CD14-positive monocyte (primary cell): ENCODE measurements at regions not wholly inside any gene's neighbourhood (a gene's known extent, or its start where the extent isn't known, plus 50 kb on each side); places are given as distances from the start of the nearest gene placed in this dataset.

ENCODE experiments used
- DNase-seq, 3 donors: peaks; one replicate each; pipeline ENCODE4 v3.0.0-alpha.2; 2011 to 2022
- H2AFZ ChIP-seq: 2 replicates; pipeline ENCODE4 v1.6.0; 2012; ENCODE audit warnings: mild to moderate bottlenecking, low read depth, low read length, inconsistent platforms; ENCODE audit not compliant: insufficient read depth, poor library complexity, severe bottlenecking
- H3K27ac ChIP-seq, 2 donors: 1 replicate in 1 of 2; 2 replicates in 1 of 2; pipeline ENCODE4 v1.5.1; 2012 to 2013; ENCODE audit warnings: low read length in 2 of 2, control low read depth in 1 of 2, inconsistent platforms in 1 of 2, low read depth in 1 of 2, mild to moderate bottlenecking in 1 of 2
- H3K27me3 ChIP-seq, 2 donors: one replicate each; pipeline versions ENCODE4 v1.6.0 to v1.6.1; 2011 to 2013; ENCODE audit warnings: low read length in 2 of 2; ENCODE audit not compliant: control insufficient read depth in 2 of 2, insufficient read depth in 2 of 2
- H3K36me3 ChIP-seq, 2 donors: replicated peaks in 1 of 2; 1 replicate in 1 of 2; 2 replicates in 1 of 2; pipeline versions ENCODE4 v1.5.1 to v1.6.1; 2012 to 2013; ENCODE audit warnings: low read length in 2 of 2, control low read depth in 1 of 2, inconsistent platforms in 1 of 2, mild to moderate bottlenecking in 1 of 2; ENCODE audit not compliant: insufficient read depth in 2 of 2, control insufficient read depth in 1 of 2
- H3K4me1 ChIP-seq, 2 donors: 1 replicate in 1 of 2; 2 replicates in 1 of 2; pipeline versions ENCODE4 v1.5.1 to v1.6.1; 2012 to 2013; ENCODE audit warnings: low read length in 2 of 2, control low read depth in 1 of 2, inconsistent platforms in 1 of 2, mild to moderate bottlenecking in 1 of 2, moderate library complexity in 1 of 2; ENCODE audit not compliant: insufficient read depth in 2 of 2, control insufficient read depth in 1 of 2
- H3K4me2 ChIP-seq: replicated peaks from 2 replicates; pipeline ENCODE3; 2012; ENCODE audit warnings: low read length, moderate library complexity, mild to moderate bottlenecking; ENCODE audit not compliant: poor library complexity, severe bottlenecking; ENCODE audit errors: extremely low read depth
- H3K4me3 ChIP-seq, 3 experiments: fragments of 200-600 bp in 1 of 3; sonication (generic) in 1 of 3; replicated peaks in 1 of 3; 1 replicate in 2 of 3; 2 replicates in 1 of 3; pipeline ENCODE4 v1.5.1; 2011 to 2013; ENCODE audit warnings: low read length in 3 of 3, mild to moderate bottlenecking in 3 of 3, control low read depth in 2 of 3, low read depth in 2 of 3, inconsistent platforms in 1 of 3, moderate library complexity in 1 of 3
- H3K79me2 ChIP-seq: 2 replicates; pipeline ENCODE4 v1.6.0; 2012; ENCODE audit warnings: mild to moderate bottlenecking, control low read depth, inconsistent platforms, low read length, moderate library complexity; ENCODE audit not compliant: insufficient read depth
- H3K9ac ChIP-seq: 2 replicates; pipeline ENCODE4 v1.6.0; 2017; ENCODE audit warnings: low read length, mild to moderate bottlenecking; ENCODE audit not compliant: insufficient read depth, poor library complexity, severe bottlenecking
- H3K9me3 ChIP-seq, 2 donors: replicated peaks in 1 of 2; 1 replicate in 1 of 2; 2 replicates in 1 of 2; pipeline versions ENCODE4 v1.5.1 to v1.6.1; 2012 to 2013; ENCODE audit warnings: low read length in 2 of 2, control low read depth in 1 of 2; ENCODE audit not compliant: control insufficient read depth in 1 of 2, insufficient read depth in 1 of 2
- H4K20me1 ChIP-seq: 2 replicates; pipeline ENCODE4 v1.6.0; 2012; ENCODE audit warnings: mild to moderate bottlenecking, low read length, control low read depth, moderate library complexity; ENCODE audit not compliant: insufficient read depth
- H3K27ac Mint-ChIP-seq, 7 donors: one replicate each; pipeline ENCODE4 v1.8.0; 2020; ENCODE audit warnings: mild to moderate bottlenecking in 7 of 7, mixed read lengths in 7 of 7, moderate library complexity in 6 of 7, inconsistent platforms in 2 of 7
- H3K27me3 Mint-ChIP-seq, 3 donors: one replicate each; pipeline ENCODE4 v1.8.0; 2021 to 2022; ENCODE audit warnings: low read depth in 3 of 3, mild to moderate bottlenecking in 3 of 3, mixed read lengths in 3 of 3, moderate library complexity in 3 of 3, inconsistent platforms in 1 of 3
- H3K36me3 Mint-ChIP-seq, 2 donors: one replicate each; pipeline ENCODE4 v1.8.0; 2020; ENCODE audit warnings: mixed read lengths in 2 of 2, inconsistent platforms in 1 of 2, mild to moderate bottlenecking in 1 of 2
- H3K4me1 Mint-ChIP-seq: one replicate; pipeline ENCODE4 v1.8.0; 2020; ENCODE audit warnings: mild to moderate bottlenecking, mixed read lengths
- H3K4me3 Mint-ChIP-seq, 2 donors: one replicate each; pipeline ENCODE4 v1.8.0; 2020; ENCODE audit warnings: mild to moderate bottlenecking in 2 of 2, mixed read lengths in 2 of 2, moderate library complexity in 1 of 2
- H3K9me3 Mint-ChIP-seq, 7 donors: one replicate each; pipeline ENCODE4 v1.8.0; 2020 to 2022; ENCODE audit warnings: mixed read lengths in 7 of 7, mild to moderate bottlenecking in 6 of 7, moderate library complexity in 6 of 7, inconsistent platforms in 2 of 7
- WGBS: methylation state at CpG from one replicate; pipeline ENCODE4 v1.1.5; 2013; ENCODE audit warnings: missing lambda C conversion rate; ENCODE audit not compliant: insufficient coverage; 5-methylcytosine and 5-hydroxymethylcytosine counted together
- intact Hi-C, 2 donors: fragments of 100-400 bp; cut with micrococcal nuclease; formaldehyde crosslinking; loops; one replicate each; pipeline versions ENCODE4 v1.15.0 to v1.15.1; 2023
- TF ChIP-seq, protein P1 (sequence below): fragments of 200-600 bp; IDR thresholded peaks from one replicate; pipeline ENCODE4 v1.8.0; 2022; ENCODE audit warnings: antibody characterized with exemption, mild to moderate bottlenecking

GRCh38 chr14:62189698-62190097, 427.5 kb downstream of the SNAPC1 start:
- 0% methylated on average over 1 of the region's 1 CpG for WGBS

GRCh38 chr14:62206456-62206855, 444.2 kb downstream of the SNAPC1 start:
- no peak overlapping the region for H3K27ac ChIP-seq
- Mint-ChIP-seq H3K36me3 (no peaks in the 10 kb centered on the region), H3K27ac (no peak overlapping the region), H3K4me3 (no peak overlapping the region), H3K4me1 (no peaks in the 10 kb centered on the region), H3K27me3 (peaks cover 0 to 3% (median 0%) of the 10 kb centered on the region in 3 donors), H3K9me3 (peaks cover 2 to 25% (median 8%) of the 10 kb centered on the region in 7 donors)
- intact Hi-C loops = no loop called here
- H3K79me2 ChIP-seq = no peaks in the 10 kb centered on the region
- no peak overlapping the region for H3K4me3 ChIP-seq
- WGBS = no CpG with 5 or more reads among the region's 3 CpGs
- H3K4me1 ChIP-seq = no peaks in the 10 kb centered on the region
- no peaks in the 10 kb centered on the region for H3K27me3 ChIP-seq
- DNase-seq = no peak
- no peak overlapping the region for H3K4me2 ChIP-seq
- H2AFZ ChIP-seq = no peak overlapping the region
- H4K20me1 ChIP-seq = no peaks in the 10 kb centered on the region
- no peaks in the 10 kb centered on the region for H3K9me3 ChIP-seq
- no peak overlapping the region for H3K9ac ChIP-seq
- TF ChIP-seq, protein P1, sequence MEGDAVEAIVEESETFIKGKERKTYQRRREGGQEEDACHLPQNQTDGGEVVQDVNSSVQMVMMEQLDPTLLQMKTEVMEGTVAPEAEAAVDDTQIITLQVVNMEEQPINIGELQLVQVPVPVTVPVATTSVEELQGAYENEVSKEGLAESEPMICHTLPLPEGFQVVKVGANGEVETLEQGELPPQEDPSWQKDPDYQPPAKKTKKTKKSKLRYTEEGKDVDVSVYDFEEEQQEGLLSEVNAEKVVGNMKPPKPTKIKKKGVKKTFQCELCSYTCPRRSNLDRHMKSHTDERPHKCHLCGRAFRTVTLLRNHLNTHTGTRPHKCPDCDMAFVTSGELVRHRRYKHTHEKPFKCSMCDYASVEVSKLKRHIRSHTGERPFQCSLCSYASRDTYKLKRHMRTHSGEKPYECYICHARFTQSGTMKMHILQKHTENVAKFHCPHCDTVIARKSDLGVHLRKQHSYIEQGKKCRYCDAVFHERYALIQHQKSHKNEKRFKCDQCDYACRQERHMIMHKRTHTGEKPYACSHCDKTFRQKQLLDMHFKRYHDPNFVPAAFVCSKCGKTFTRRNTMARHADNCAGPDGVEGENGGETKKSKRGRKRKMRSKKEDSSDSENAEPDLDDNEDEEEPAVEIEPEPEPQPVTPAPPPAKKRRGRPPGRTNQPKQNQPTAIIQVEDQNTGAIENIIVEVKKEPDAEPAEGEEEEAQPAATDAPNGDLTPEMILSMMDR = no peak
- H3K36me3 ChIP-seq = no peaks in the 10 kb centered on the region

More at GRCh38 chr14:62189698-62190097, 427.5 kb downstream of the SNAPC1 start:
- H3K4me2 ChIP-seq = no peak overlapping the region
- no peak overlapping the region for H3K9ac ChIP-seq
- H4K20me1 ChIP-seq = no peaks in the 10 kb centered on the region
- H3K36me3 ChIP-seq = no peaks in the 10 kb centered on the region
- intact Hi-C loops = no loop called here
- no peak for DNase-seq
- Mint-ChIP-seq H3K27ac (no peak overlapping the region), H3K4me3 (no peak overlapping the region), H3K4me1 (no peaks in the 10 kb centered on the region), H3K36me3 (no peaks in the 10 kb centered on the region), H3K9me3 (peaks cover 0 to 2% (median 0%) of the 10 kb centered on the region in 7 donors), H3K27me3 (peaks cover 0 to 5% (median 0%) of the 10 kb centered on the region in 3 donors)
- H3K27me3 ChIP-seq = no peaks in the 10 kb centered on the region
- H3K9me3 ChIP-seq = no peaks in the 10 kb centered on the region
- TF ChIP-seq, protein P1 = no peak
- H3K4me3 ChIP-seq = no peak overlapping the region
- H2AFZ ChIP-seq = no peak overlapping the region
- H3K4me1 ChIP-seq = no peaks in the 10 kb centered on the region
- H3K79me2 ChIP-seq = no peaks in the 10 kb centered on the region
- H3K27ac ChIP-seq = no peak overlapping the region
